GM19351 (cell line): ENCODE measurements at regions not wholly inside any gene's neighbourhood (a gene's known extent, or its start where the extent isn't known, plus 50 kb on each side); places are given as distances from the start of the nearest gene placed in this dataset.
"Not testable (repeated sequence)": the region's sequence is repeated elsewhere in the genome, so short reads cannot be mapped to it uniquely, and the experiment has no call there.

Source experiments
- ATAC-seq: cut with Tn5 transposase; IDR thresholded peaks from one replicate; pipeline ENCODE4 v1.9.1; 2021; ENCODE audit warnings: mild to moderate bottlenecking, moderate library complexity; ENCODE audit not compliant: unreplicated experiment

- ATAC-seq: no peak
Observed at GRCh38 chr11:64428693-64429092, 69.7 kb downstream of the RPS6KA4 start.

GRCh38 chr11:64429970-64430369 lies 71.0 kb downstream of the RPS6KA4 start:
- no peak for ATAC-seq

GRCh38 chr11:64430645-64431044 lies 71.7 kb downstream of the RPS6KA4 start:
- ATAC-seq: no peak

GRCh38 chr11:64436000-64436399 lies 77.0 kb downstream of the RPS6KA4 start:
- ATAC-seq: no peak

GRCh38 chr11:64437426-64437825 lies 78.5 kb downstream of the RPS6KA4 start:
- ATAC-seq: no peak

GRCh38 chr11:64438986-64439771 lies 80.2 kb downstream of the RPS6KA4 start:
- no peak for ATAC-seq

GRCh38 chr11:64439772-64440491 lies 81.0 kb downstream of the RPS6KA4 start:
- not testable (repeated sequence) for ATAC-seq

GRCh38 chr11:64441127-64441526 lies 82.2 kb downstream of the RPS6KA4 start:
- no peak for ATAC-seq

GRCh38 chr11:64443001-64443400 lies 84.0 kb downstream of the RPS6KA4 start:
- ATAC-seq: no peak

GRCh38 chr11:64444838-64445441 lies 86.0 kb downstream of the RPS6KA4 start:
- ATAC-seq: no peak

- ATAC-seq: no peak
Observed at GRCh38 chr11:64445651-64446050, 86.7 kb downstream of the RPS6KA4 start.

GRCh38 chr11:64447831-64448598 lies 89.1 kb downstream of the RPS6KA4 start:
- ATAC-seq: no peak

GRCh38 chr11:64448599-64449380 lies 89.8 kb downstream of the RPS6KA4 start:
- ATAC-seq: no peak

- peak; percentile 70 for ATAC-seq
Observed at GRCh38 chr11:64449381-64450167, 90.6 kb downstream of the RPS6KA4 start.

- ATAC-seq: no peak
Observed at GRCh38 chr11:64450168-64450560, 91.2 kb downstream of the RPS6KA4 start.

GRCh38 chr11:64451856-64452255 lies 92.9 kb downstream of the RPS6KA4 start:
- no peak for ATAC-seq

GRCh38 chr11:64453466-64453865 lies 94.5 kb downstream of the RPS6KA4 start:
- no peak for ATAC-seq

GRCh38 chr11:64455456-64456261 lies 96.7 kb downstream of the RPS6KA4 start:
- ATAC-seq: no peak
